ENCODE measurements at regions not wholly inside any gene's neighbourhood (a gene's known extent, or its start where the extent isn't known, plus 50 kb on each side); places are given as distances from the start of the nearest gene placed in this dataset.
"Not testable (repeated sequence)": the region's sequence is repeated elsewhere in the genome, so short reads cannot be mapped to it uniquely, and the experiment has no call there.

DNA sequence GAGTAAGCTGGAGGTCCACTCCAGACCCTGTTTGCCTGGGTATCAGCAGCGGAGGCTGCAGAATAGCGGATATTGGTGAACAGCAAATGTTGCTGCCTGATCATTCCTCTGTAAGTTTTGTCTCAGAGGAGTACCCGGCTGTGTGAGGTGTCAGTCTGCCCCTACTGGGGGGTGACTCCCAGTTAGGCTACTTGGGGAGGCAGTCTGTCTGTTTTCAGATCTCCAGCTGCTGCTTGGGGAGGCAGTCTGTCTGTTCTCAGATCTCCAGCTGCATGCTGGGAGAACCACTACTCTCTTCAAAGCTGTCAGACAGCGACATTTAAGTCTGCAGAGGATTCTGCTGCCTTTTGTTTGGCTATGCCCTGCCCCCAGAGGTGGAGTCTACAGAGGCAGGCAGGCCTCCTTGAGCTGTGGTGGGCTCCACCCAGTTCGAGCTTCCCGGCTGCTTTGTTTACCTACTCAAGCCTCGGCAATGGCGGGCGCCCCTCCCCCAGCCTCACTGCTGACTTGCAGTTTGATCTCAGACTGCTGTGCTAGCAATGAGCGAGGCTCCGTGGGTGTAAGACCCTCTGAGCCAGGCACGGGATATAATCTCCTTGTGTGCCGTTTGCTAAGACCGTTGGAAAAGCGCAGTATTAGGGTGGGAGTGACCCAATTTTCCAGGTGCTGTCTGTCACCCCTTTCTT lies 266.6 kb upstream of the CELF4 start:
- TF ChIP-seq POLR2A (IDR thresholded peaks at IDR 0.05) = not testable (repeated sequence)
- TF ChIP-seq, protein P1, sequence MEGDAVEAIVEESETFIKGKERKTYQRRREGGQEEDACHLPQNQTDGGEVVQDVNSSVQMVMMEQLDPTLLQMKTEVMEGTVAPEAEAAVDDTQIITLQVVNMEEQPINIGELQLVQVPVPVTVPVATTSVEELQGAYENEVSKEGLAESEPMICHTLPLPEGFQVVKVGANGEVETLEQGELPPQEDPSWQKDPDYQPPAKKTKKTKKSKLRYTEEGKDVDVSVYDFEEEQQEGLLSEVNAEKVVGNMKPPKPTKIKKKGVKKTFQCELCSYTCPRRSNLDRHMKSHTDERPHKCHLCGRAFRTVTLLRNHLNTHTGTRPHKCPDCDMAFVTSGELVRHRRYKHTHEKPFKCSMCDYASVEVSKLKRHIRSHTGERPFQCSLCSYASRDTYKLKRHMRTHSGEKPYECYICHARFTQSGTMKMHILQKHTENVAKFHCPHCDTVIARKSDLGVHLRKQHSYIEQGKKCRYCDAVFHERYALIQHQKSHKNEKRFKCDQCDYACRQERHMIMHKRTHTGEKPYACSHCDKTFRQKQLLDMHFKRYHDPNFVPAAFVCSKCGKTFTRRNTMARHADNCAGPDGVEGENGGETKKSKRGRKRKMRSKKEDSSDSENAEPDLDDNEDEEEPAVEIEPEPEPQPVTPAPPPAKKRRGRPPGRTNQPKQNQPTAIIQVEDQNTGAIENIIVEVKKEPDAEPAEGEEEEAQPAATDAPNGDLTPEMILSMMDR (IDR thresholded peaks at IDR 0.05) = not testable (repeated sequence)
